ENCODE measurements at regions not wholly inside any gene's neighbourhood (a gene's known extent, or its start where the extent isn't known, plus 50 kb on each side); places are given as distances from the start of the nearest gene placed in this dataset.
"Not testable (repeated sequence)": the region's sequence is repeated elsewhere in the genome, so short reads cannot be mapped to it uniquely, and the experiment has no call there.

GRCh38 chr20:57995381-57995977 is 233.0 kb downstream of the ANKRD60 start:
- Mint-ChIP-seq H3K9me3 (no peaks in the 10 kb centered on the region), H3K4me3 (no peak overlapping the region), H3K27ac (peak overlapping the region in 1 of 2 donors; percentile 19), H3K4me1 (peaks cover 18% of the 10 kb centered on the region), H3K27me3 (peaks cover 43% of the 10 kb centered on the region)
- ATAC-seq (no peak), DNase-seq (no peak)

- ATAC-seq, result no peak
- Mint-ChIP-seq H3K4me1 (peaks cover 11% of the 10 kb centered on the region), H3K4me3 (no peak overlapping the region), H3K27me3 (peaks cover 36% of the 10 kb centered on the region), H3K27ac (no peak overlapping the region), H3K9me3 (no peaks in the 10 kb centered on the region)
- no peak for DNase-seq
Measured at GRCh38 chr20:57993716-57994431, 234.6 kb downstream of the ANKRD60 start.

GRCh38 chr20:57991211-57991881 is 237.1 kb downstream of the ANKRD60 start:
- Mint-ChIP-seq H3K4me1 (no peaks in the 10 kb centered on the region), H3K27me3 (peaks cover 36% of the 10 kb centered on the region), H3K4me3 (no peak overlapping the region), H3K27ac (no peak overlapping the region), H3K9me3 (no peaks in the 10 kb centered on the region)
- ATAC-seq, result peak; percentile 66
- no peak for DNase-seq

- DNase-seq (no peak), ATAC-seq (no peak)
- Mint-ChIP-seq H3K27ac (no peak overlapping the region), H3K9me3 (no peaks in the 10 kb centered on the region), H3K4me1 (no peaks in the 10 kb centered on the region), H3K27me3 (peaks cover 36% of the 10 kb centered on the region), H3K4me3 (no peak overlapping the region)
Measured at GRCh38 chr20:57990396-57990987, 238.0 kb downstream of the ANKRD60 start.

GRCh38 chr20:57988828-57989227 is 239.6 kb downstream of the ANKRD60 start:
- H3K27me3 Mint-ChIP-seq, result peaks cover 34% of the 10 kb centered on the region
- no peaks in the 10 kb centered on the region for H3K4me1 Mint-ChIP-seq
- H3K27ac Mint-ChIP-seq, result no peak overlapping the region
- H3K9me3 Mint-ChIP-seq, result no peaks in the 10 kb centered on the region
- ATAC-seq (no peak), DNase-seq (no peak)
- no peak overlapping the region for H3K4me3 Mint-ChIP-seq

GRCh38 chr20:57988422-57988821 is 240.0 kb downstream of the ANKRD60 start:
- H3K27ac Mint-ChIP-seq, result no peak overlapping the region
- peaks cover 30% of the 10 kb centered on the region for H3K27me3 Mint-ChIP-seq
- no peak overlapping the region for H3K4me3 Mint-ChIP-seq
- DNase-seq, result no peak
- no peaks in the 10 kb centered on the region for H3K4me1 Mint-ChIP-seq
- no peaks in the 10 kb centered on the region for H3K9me3 Mint-ChIP-seq
- no peak for ATAC-seq

GRCh38 chr20:57987659-57988058 is 240.8 kb downstream of the ANKRD60 start:
- H3K27ac Mint-ChIP-seq, result peak overlapping the region in 1 of 2 donors; percentile 64
- no peaks in the 10 kb centered on the region for H3K4me1 Mint-ChIP-seq
- H3K9me3 Mint-ChIP-seq, result no peaks in the 10 kb centered on the region
- ATAC-seq (no peak), DNase-seq (no peak)
- H3K4me3 Mint-ChIP-seq, result no peak overlapping the region
- peaks cover 25% of the 10 kb centered on the region for H3K27me3 Mint-ChIP-seq

GRCh38 chr20:57986666-57987065 is 241.8 kb downstream of the ANKRD60 start:
- DNase-seq, result no peak
- Mint-ChIP-seq H3K4me1 (no peaks in the 10 kb centered on the region), H3K4me3 (no peak overlapping the region), H3K27me3 (peaks cover 17% of the 10 kb centered on the region), H3K9me3 (no peaks in the 10 kb centered on the region), H3K27ac (no peak overlapping the region)
- ATAC-seq, result no peak

- no peak overlapping the region for H3K27ac Mint-ChIP-seq
- H3K27me3 Mint-ChIP-seq, result peaks cover 17% of the 10 kb centered on the region
- no peaks in the 10 kb centered on the region for H3K4me1 Mint-ChIP-seq
- H3K4me3 Mint-ChIP-seq, result no peak overlapping the region
- H3K9me3 Mint-ChIP-seq, result no peaks in the 10 kb centered on the region
- DNase-seq (no peak), ATAC-seq (no peak)
Measured at GRCh38 chr20:57985278-57985677, 243.2 kb downstream of the ANKRD60 start.

GRCh38 chr20:57983082-57983481 is 245.4 kb downstream of the ANKRD60 start:
- Mint-ChIP-seq H3K9me3 (no peaks in the 10 kb centered on the region), H3K4me1 (no peaks in the 10 kb centered on the region), H3K27me3 (peaks cover 9% of the 10 kb centered on the region)

GRCh38 chr20:57980506-57980905 is 247.9 kb downstream of the ANKRD60 start:
- Mint-ChIP-seq H3K4me3 (no peak overlapping the region), H3K4me1 (no peaks in the 10 kb centered on the region), H3K27me3 (no peaks in the 10 kb centered on the region), H3K27ac (peak overlapping the region; percentile 20 to 61), H3K9me3 (no peaks in the 10 kb centered on the region)
- ATAC-seq, result no peak
- no peak for DNase-seq

More at GRCh38 chr20:57983082-57983481, 245.4 kb downstream of the ANKRD60 start:
- DNase-seq (no peak), ATAC-seq (no peak)
- H3K4me3 Mint-ChIP-seq, result no peak overlapping the region
- peak overlapping the region in 1 of 2 donors; percentile 42 for H3K27ac Mint-ChIP-seq

GRCh38 chr20:57977569-57977968 is 250.9 kb downstream of the ANKRD60 start:
- Mint-ChIP-seq H3K27ac (no peak overlapping the region), H3K4me1 (no peaks in the 10 kb centered on the region), H3K27me3 (no peaks in the 10 kb centered on the region), H3K9me3 (peaks cover 7 to 11% of the 10 kb centered on the region in 2 donors), H3K4me3 (no peak overlapping the region)
- DNase-seq, result no peak
- ATAC-seq, result no peak

- peaks cover 7 to 11% of the 10 kb centered on the region in 2 donors for H3K9me3 Mint-ChIP-seq
- no peak overlapping the region for H3K4me3 Mint-ChIP-seq
Measured at GRCh38 chr20:57977141-57977540, 251.3 kb downstream of the ANKRD60 start.

GRCh38 chr20:57974863-57975262 is 253.6 kb downstream of the ANKRD60 start:
- Mint-ChIP-seq H3K4me1 (no peaks in the 10 kb centered on the region), H3K9me3 (peaks cover 7 to 11% of the 10 kb centered on the region in 2 donors), H3K27ac (no peak overlapping the region), H3K27me3 (no peaks in the 10 kb centered on the region), H3K4me3 (no peak overlapping the region)
- ATAC-seq, result no peak
- DNase-seq, result no peak

More at GRCh38 chr20:57977141-57977540, 251.3 kb downstream of the ANKRD60 start:
- ATAC-seq (no peak), DNase-seq (no peak)
- no peaks in the 10 kb centered on the region for H3K4me1 Mint-ChIP-seq
- H3K27ac Mint-ChIP-seq, result no peak overlapping the region
- no peaks in the 10 kb centered on the region for H3K27me3 Mint-ChIP-seq

- Mint-ChIP-seq H3K9me3 (peaks cover 7 to 11% of the 10 kb centered on the region in 2 donors), H3K4me3 (no peak overlapping the region), H3K27ac (peak overlapping the region in 1 of 2 donors; percentile 21), H3K27me3 (peaks cover 9% of the 10 kb centered on the region), H3K4me1 (no peaks in the 10 kb centered on the region)
- ATAC-seq (no peak), DNase-seq (no peak)
Measured at GRCh38 chr20:57973886-57974285, 254.6 kb downstream of the ANKRD60 start.

GRCh38 chr20:57971583-57971982 is 256.9 kb downstream of the ANKRD60 start:
- peak overlapping the region in 1 of 2 donors; percentile 59 for H3K27ac Mint-ChIP-seq
- not testable (repeated sequence) for H3K4me3 Mint-ChIP-seq, H3K4me1 Mint-ChIP-seq, DNase-seq, ATAC-seq
- H3K27me3 Mint-ChIP-seq, result peaks cover 18% of the 10 kb centered on the region
- H3K9me3 Mint-ChIP-seq, result peaks cover 7 to 11% of the 10 kb centered on the region in 2 donors

All from stimulated activated naive CD8-positive, alpha-beta T cell treated with anti-CD3 and anti-CD28 coated beads, Interleukin-15, amount 100 ng/mL, for 72 hours (primary cell).